Heart left ventricle (tissue), 16 donors: ENCODE measurements at regions not wholly inside any gene's neighbourhood (a gene's known extent, or its start where the extent isn't known, plus 50 kb on each side); places are given as distances from the start of the nearest gene placed in this dataset.

ENCODE experiments used
- ATAC-seq, 4 donors: fragments of 200-7000 bp; cut with Tn5 transposase; one replicate each; pipeline ENCODE4 v1.9.1; 2020 to 2022; ENCODE audit warnings: moderate library complexity in 4 of 4, mild to moderate bottlenecking in 3 of 4, moderate number of reproducible peaks in 1 of 4
- DNase-seq, 5 donors: peaks; one replicate each; pipeline ENCODE4 v3.0.0-alpha.2; 2020
- H3K27ac ChIP-seq, 12 donors: fragments of 200-600 bp; sonication (generic) in 4 of 12; one replicate each; pipeline versions ENCODE4 v1.5.0 to v1.8.0; 2016 to 2022; ENCODE audit warnings: mild to moderate bottlenecking in 2 of 12
- H3K27me3 ChIP-seq, 9 donors: fragments of 200-600 bp; sonication (generic) in 2 of 9; one replicate each; pipeline versions ENCODE4 v1.5.1 to v1.8.0; 2016 to 2022; ENCODE audit warnings: mild to moderate bottlenecking in 3 of 9
- H3K36me3 ChIP-seq, 9 donors: fragments of 200-600 bp; sonication (generic) in 2 of 9; one replicate each; pipeline versions ENCODE4 v1.5.0 to v1.8.0; 2018 to 2022; ENCODE audit warnings: mild to moderate bottlenecking in 2 of 9
- H3K4me1 ChIP-seq, 12 donors: fragments of 200-600 bp; sonication (generic) in 4 of 12; one replicate each; pipeline versions ENCODE4 v1.5.0 to v1.8.0; 2016 to 2022; ENCODE audit warnings: mild to moderate bottlenecking in 3 of 12
- H3K4me3 ChIP-seq, 12 donors: fragments of 200-600 bp; sonication (generic) in 4 of 12; one replicate each; pipeline versions ENCODE4 v1.5.0 to v1.8.0; 2017 to 2022; ENCODE audit warnings: mild to moderate bottlenecking in 9 of 12, moderate library complexity in 4 of 12
- H3K9me3 ChIP-seq, 12 donors: fragments of 200-600 bp; sonication (generic) in 4 of 12; one replicate each; pipeline versions ENCODE4 v1.5.0 to v1.8.0; 2016 to 2022; ENCODE audit warnings: mild to moderate bottlenecking in 1 of 12
- POLR2A ChIP-seq, 2 donors: fragments of 450-650 bp; IDR thresholded peaks; one replicate each; pipeline ENCODE4 v1.6.1; 2017; ENCODE audit warnings: antibody characterized with exemption in 2 of 2, mild to moderate bottlenecking in 2 of 2, moderate library complexity in 2 of 2
- WGBS, 4 donors: extraction: QIAGEN DNeasy Blood & Tissue Kit in 2 of 4; methylation state at CpG; one replicate each; pipeline versions ENCODE4 v1.1.5 to v1.1.7; 2013 to 2018; 5-methylcytosine and 5-hydroxymethylcytosine counted together
- intact Hi-C, 10 donors: fragments of 100-400 bp; cut with DNase I; formaldehyde crosslinking; loops; one replicate each; pipeline versions ENCODE4 v1.11.1 to v1.14.2; 2022
- TF ChIP-seq, protein P1 (sequence below), 12 donors: fragments of 200-600 bp; sonication (generic) in 4 of 12; IDR thresholded peaks; one replicate each; pipeline versions ENCODE4 v1.5.0 to v1.8.0; 2018 to 2022; ENCODE audit warnings: antibody characterized with exemption in 12 of 12, mild to moderate bottlenecking in 5 of 12
- donor health status: ischemic (EF 13 %, LVEDD 7.1; RV severe dilation, severe dysfunction).
- donor health status: healthy with polysubstance abuse.
- donor health status: DM: no; HTN: yes; CAD: no.
- donor health status: DM: no; HTN: no; CAD: no.
- donor health status: ischemic (EF 25% LVEDD 6.9; RV normal size, moderate dysfunction).
- donor health status: ischemic (EF 25% LVEDD 5.7; RV mildly dilated, moderate dysfunction).
- donor health status: healthy.
- donor health status: DM: yes; HTN: yes; CAD: no.
- donor health status: ischemic (EF 35%, LVEDD 5.7; RV mildly dilated, moderate dysfunction).
- donor health status: nonischemic (EF 11% LVEDD 7.7; RV severe dilation, severe dysfunction).
- donor health status: DM: yes; HTN: yes; CAD: no.
- donor health status: PGD.
- donor health status: ischemic (EF 29% LVEDD 5.4; RV normal size, mild dysfunction).
- donor health status: nonischemic (EF 23%, LVEDD 6.1; RV moderate dilation, normal function).

DNA sequence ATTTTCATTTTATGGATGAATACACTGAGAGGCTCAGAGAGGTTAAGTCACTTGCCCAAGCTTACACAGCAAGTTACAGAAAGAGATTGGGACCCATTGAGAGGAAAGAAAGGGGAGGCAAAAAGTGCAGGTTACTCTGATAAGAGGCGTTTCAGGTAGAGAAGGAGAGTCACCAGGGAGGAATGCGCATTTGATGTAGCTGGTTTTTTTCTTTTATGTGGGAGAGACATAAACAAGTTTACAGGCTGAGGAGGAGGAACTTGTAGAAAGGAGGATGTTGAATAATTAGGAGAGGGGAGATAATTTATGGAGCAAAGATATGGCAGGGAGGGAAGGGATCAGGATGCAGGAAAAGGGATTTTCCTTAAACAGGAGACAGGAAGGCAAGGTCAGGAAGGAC is 297.0 kb downstream of the PCNX1 start:
- DNase-seq (no peak), ATAC-seq (no peak)
- Histone ChIP-seq H3K27ac (no peak overlapping the region), H3K4me1 (peaks cover 0 to 11% (median 6%) of the 10 kb centered on the region in 12 donors), H3K27me3 (no peaks in the 10 kb centered on the region), H3K36me3 (no peaks in the 10 kb centered on the region), H3K4me3 (no peak overlapping the region), H3K9me3 (no peaks in the 10 kb centered on the region)
- WGBS, 4 donors: 49 to 77% (median 64%) methylated on average over 2 of the region's 2 CpGs
- TF ChIP-seq, protein P1, sequence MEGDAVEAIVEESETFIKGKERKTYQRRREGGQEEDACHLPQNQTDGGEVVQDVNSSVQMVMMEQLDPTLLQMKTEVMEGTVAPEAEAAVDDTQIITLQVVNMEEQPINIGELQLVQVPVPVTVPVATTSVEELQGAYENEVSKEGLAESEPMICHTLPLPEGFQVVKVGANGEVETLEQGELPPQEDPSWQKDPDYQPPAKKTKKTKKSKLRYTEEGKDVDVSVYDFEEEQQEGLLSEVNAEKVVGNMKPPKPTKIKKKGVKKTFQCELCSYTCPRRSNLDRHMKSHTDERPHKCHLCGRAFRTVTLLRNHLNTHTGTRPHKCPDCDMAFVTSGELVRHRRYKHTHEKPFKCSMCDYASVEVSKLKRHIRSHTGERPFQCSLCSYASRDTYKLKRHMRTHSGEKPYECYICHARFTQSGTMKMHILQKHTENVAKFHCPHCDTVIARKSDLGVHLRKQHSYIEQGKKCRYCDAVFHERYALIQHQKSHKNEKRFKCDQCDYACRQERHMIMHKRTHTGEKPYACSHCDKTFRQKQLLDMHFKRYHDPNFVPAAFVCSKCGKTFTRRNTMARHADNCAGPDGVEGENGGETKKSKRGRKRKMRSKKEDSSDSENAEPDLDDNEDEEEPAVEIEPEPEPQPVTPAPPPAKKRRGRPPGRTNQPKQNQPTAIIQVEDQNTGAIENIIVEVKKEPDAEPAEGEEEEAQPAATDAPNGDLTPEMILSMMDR (IDR thresholded peaks at IDR 0.05): no peak
- TF ChIP-seq POLR2A (IDR thresholded peaks at IDR 0.05): no peak
- intact Hi-C loops: no loop called here

- no peaks in the 10 kb centered on the region for H3K27me3 ChIP-seq
- H3K4me1 ChIP-seq: peaks cover 0 to 11% (median 6%) of the 10 kb centered on the region in 12 donors
- TF ChIP-seq, protein P1 (IDR thresholded peaks at IDR 0.05): no peak
- no peak for TF ChIP-seq POLR2A (IDR thresholded peaks at IDR 0.05)
- intact Hi-C loops: no loop called here
- WGBS, 4 donors: 75 to 98% (median 82%) methylated on average over 1 of the region's 1 CpG
- no peak overlapping the region for H3K4me3 ChIP-seq
- ATAC-seq (no peak), DNase-seq (no peak)
- no peaks in the 10 kb centered on the region for H3K36me3 ChIP-seq
- no peaks in the 10 kb centered on the region for H3K9me3 ChIP-seq
- no peak overlapping the region for H3K27ac ChIP-seq
Observed at GRCh38 chr14:71204768-71205167, 297.5 kb downstream of the PCNX1 start.

DNA sequence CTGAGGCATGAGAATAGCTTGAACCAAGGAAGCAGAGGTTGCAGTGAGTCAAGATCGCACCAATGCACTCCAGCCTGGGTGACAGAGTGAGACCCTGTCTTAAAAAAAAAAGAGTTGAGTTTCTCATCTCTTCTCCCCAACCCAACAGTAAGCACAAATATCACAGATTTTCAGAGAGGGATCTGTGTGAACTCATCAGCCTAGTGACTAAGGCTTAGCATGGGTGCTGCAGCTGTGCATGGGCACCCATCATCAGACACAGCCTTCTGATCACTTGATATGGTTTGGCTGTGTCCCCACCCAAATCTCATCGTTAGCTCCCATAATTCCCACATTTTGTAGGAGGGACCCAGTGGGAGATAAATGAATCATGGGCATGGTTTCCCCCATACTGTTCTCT is 298.9 kb downstream of the PCNX1 start:
- Histone ChIP-seq H3K27me3 (no peaks in the 10 kb centered on the region), H3K36me3 (no peaks in the 10 kb centered on the region), H3K9me3 (no peaks in the 10 kb centered on the region), H3K27ac (peak overlapping the region in 1 of 12 donors; percentile 44), H3K4me3 (no peak overlapping the region), H3K4me1 (peaks cover 0 to 11% (median 6%) of the 10 kb centered on the region in 12 donors)
- intact Hi-C loops: no loop called here
- 83 to 97% (median 95%) methylated on average over 2 of the region's 2 CpGs for WGBS, 4 donors
- DNase-seq: no peak
- no peak for TF ChIP-seq POLR2A (IDR thresholded peaks at IDR 0.05)
- TF ChIP-seq, protein P1 (IDR thresholded peaks at IDR 0.05): no peak
- no peak for ATAC-seq

DNA sequence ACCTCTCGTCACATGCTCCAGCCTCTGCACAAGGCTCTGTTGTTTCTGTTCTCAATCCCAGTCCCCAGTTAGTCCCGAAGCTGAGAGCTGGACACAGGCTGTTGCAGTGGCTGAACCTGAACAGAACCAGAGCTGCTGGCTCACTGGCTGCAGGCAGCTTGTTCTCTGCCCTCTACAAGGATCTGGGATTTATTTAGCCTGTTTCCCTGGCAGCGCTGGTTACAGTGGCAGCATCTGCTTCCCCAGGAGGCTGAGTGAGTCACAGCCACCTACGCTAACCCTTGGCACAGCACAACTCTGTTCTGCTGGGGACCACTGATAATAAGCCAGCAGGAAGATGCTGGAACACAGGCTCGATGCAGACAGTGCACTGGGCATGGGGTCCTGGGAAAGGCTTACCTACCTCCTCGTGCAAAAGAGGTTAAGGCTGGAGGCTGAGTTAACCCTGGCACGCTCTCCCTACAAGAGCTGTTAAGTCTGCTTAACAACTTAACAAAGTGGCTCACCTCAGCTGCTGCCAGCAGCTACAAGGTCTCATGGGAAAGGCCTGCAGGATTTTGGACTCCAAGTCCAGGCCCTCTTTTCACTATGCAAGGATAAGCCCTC is 299.6 kb downstream of the PCNX1 start:
- Histone ChIP-seq H3K36me3 (no peaks in the 10 kb centered on the region), H3K27ac (peak overlapping the region in 5 of 12 donors; percentile 14 to 44 (median 43)), H3K4me1 (peaks cover 0 to 11% (median 6%) of the 10 kb centered on the region in 12 donors), H3K9me3 (no peaks in the 10 kb centered on the region), H3K4me3 (no peak overlapping the region), H3K27me3 (no peaks in the 10 kb centered on the region)
- peak; percentile 96 to 100 (median 99) for ATAC-seq
- intact Hi-C loops: no loop called here
- DNase-seq: peak in 4 of 5 donors; percentile 70 to 90 (median 78)
- 19 to 41% (median 34%) methylated on average over 6 to 7 of the region's 7 CpGs for WGBS, 4 donors
- TF ChIP-seq, protein P1 (IDR thresholded peaks at IDR 0.05): no peak
- no peak for TF ChIP-seq POLR2A (IDR thresholded peaks at IDR 0.05)
